Kidney glomerular epithelial cell (primary cell): ENCODE measurements at regions not wholly inside any gene's neighbourhood (a gene's known extent, or its start where the extent isn't known, plus 50 kb on each side); places are given as distances from the start of the nearest gene placed in this dataset.
"Not testable (repeated sequence)": the region's sequence is repeated elsewhere in the genome, so short reads cannot be mapped to it uniquely, and the experiment has no call there.

Source experiments
- DNase-seq: peaks from one replicate; lab custom pipeline; 2025; lab: John Stamatoyannopoulos, UW

DNA sequence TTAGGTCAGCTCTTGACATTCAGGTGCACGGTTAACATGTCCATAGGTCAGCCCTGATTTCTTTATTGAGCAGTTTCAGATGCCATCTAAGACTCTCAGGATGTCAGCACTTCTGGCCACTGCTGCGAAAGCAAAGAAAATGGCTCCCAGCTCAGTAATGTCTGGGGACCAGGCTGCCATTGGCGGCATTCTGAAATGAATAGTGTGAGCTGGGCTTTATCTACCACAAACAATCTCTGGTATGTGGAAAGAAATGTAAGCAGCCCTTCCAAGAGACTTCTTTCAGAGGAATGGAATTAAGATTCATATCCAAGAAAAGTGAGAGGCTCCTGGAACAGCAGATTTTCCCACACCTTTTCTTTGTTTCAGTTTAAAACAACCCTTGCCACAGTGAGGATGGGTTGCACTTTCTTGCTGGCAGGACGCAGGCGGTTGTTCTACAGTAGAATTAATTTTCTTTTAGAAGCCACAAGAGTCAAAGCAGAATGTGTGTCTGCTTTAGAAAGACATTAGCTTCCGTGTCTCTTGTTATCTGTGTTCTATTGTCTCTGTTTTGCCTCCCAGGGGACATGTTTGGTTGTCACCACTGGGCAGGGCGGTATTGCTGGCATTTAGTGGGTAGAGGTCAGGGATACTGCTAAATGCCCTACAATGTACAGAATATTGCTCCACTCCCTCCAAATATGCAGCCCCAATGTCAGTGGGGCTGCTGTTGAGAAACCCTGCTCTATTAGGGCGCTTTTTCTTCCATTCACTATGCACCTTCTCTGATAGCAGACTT is 149.9 kb upstream of the ANKH start:
- DNase-seq = no peak

DNA sequence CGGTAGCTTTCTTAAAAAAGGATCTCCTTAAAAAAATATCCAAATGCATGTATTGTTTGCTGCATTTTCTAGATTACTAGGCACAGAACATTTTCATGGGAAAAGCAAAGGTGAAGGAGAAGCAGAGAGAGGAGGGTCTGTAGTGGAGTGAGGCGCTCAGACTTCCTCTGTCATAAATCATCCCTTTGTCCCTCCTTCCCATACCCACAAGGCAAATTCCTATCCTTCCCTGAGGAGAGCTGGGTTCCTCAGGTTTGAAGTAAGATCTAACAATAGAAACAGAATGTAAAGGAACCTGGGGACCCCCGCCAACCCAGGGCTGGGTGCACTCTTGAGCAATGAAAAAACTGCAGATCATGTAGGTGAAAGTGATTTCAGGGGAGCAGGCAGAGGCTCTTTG is 149.2 kb upstream of the ANKH start:
- DNase-seq = no peak

DNA sequence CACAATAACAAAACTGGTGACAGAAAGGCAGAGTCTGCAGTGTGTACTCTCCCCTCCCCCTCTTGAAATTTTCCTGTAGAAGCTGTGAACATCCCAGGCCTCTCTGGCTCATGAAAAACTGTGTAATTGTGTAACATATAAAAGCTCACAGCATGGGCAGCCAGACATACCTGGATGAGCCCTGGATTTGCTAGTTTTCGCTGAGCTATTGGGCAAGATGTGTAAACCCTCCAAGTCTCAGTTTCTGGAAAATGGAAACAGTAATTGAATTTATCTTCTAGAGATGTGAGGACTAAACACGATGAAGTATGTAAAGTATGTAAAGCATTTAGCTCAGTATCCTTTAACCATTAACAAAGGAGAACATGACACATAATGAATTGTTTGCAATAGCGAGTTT is 143.2 kb upstream of the ANKH start:
- DNase-seq = peak; percentile 59

DNA sequence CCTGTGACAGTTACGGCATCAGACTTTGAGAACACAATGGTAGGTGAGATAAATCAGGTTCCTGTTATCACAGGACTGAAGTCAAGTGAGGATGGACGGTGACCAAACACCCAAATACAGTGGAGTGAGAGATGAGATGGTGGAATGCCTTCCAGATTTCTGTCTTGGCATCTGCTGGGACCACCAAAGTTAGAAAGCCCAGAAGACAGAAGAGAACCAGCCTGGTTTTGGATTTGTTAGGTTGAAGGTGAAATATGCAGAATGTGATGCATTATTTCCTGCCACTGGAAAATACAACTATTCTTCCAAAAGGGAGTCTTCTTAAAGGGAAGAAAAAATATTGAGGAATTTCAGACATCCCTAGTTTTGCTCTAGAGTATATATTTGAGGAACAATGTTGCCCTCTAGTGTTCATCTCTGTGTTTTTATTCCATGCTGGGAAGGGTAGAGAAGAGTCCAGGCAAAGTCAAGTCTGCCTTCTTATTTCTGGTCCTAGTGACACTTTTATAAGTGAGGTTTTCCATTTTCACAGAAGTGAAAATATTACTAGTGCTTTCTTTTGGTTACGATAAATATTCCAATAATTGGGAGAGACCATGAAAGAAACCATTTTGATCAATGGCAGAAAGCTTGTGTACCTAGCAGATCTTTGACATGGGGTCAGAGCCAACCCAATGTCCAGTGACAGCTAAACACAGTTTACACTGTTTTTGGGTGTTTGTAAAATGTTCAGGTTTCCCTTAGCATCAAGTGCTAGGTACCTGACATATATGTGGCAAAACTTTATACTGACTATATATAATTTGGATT is 142.3 kb upstream of the ANKH start:
- peak; percentile 84 for DNase-seq

DNA sequence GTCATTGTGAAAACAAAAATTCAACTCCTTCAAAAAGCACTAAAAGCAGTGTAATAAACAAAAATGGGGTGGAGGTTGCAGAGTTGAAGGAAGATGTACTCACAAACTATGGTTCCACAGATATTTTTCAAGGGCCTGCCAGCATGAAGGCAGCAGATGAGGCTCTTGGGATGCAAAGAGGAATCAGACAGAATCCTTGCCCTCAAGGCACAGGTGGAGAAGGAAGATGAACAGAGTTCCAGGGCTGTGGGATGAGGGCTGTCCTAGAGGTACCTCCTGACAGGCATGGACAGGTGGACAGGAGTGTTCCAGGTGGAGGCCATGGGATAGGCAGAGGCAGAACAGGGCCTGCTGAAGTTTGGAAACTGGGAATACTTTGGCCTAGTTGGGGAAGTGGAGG is 140.5 kb upstream of the ANKH start:
- no peak for DNase-seq

DNA sequence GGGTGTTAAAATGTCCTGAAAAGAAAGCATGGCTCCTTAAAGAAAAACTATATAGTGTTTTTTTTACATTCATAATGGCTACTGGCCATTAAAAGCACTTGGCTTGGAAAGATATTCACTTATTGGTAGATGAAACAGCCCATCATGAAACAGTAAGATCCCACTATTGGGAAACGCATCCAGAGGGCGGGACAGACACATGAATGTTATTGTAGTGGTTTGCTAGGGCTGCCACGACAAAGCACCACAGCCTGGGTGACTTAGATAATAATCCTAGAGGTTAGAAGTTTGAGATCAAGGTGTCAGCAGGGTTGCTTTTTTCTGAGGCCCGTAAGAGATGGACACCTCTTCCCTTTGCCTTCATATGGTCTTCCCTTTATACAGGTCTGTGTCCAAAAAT is 139.4 kb upstream of the ANKH start:
- DNase-seq = no peak

DNA sequence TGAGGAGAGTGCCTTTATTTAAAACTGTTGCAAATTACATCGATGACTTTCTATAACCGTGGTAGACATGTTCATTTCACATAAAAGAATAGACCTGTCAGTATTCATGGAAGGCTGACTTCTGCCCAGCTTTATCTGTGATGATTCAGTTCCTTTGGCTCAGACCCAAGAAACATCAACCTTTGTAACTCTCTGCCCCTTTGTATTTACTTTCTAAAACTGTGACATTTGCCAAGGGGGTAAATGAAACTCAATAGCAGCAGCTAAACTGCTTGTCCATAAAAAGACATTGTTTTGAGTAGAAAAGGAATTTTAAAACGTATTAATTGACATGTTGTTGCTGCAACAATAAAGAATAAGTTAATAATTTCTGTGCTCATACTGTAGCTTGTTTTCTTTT is 137.8 kb upstream of the ANKH start:
- peak; percentile 84 for DNase-seq

DNA sequence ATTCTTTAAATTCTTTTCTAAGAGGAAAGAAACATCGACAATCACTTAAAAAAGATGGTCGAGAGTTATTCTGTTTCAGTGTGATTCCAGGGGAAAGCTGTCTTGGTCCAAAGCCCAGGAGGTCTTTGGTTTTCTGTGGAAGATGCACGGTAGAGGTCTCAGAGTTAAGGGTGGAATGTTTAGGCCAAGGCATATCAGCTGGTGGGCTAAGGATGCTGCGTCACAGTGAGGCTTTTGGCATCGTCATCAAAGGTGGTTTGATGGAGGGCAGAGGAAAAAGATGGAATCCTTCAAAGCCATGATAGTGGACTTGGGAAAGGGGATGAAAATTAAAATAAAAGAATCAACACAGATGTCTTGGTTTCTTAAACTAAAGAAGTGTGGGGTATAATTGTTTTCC is 137.3 kb upstream of the ANKH start:
- no peak for DNase-seq

DNA sequence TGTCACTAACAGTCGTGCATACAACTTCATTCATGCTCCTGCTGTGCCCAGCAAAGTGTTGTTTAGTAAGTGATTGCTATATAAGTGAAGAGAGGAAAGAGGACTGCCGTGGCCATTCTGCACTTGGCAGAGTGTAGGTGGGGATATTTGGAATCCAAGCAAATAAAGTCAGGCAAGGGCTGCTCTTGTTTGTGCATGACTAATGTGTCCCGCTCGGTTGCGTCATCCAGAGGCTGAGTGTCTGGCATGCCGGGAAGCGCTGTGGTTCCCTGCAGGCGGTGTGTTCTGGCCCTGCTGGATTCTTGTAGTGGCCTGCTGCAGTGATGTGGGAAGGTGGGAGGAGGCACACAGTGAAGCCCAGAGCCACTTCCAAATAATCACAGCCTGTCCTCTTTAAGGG is 136.9 kb upstream of the ANKH start:
- DNase-seq = peak; percentile 77

DNA sequence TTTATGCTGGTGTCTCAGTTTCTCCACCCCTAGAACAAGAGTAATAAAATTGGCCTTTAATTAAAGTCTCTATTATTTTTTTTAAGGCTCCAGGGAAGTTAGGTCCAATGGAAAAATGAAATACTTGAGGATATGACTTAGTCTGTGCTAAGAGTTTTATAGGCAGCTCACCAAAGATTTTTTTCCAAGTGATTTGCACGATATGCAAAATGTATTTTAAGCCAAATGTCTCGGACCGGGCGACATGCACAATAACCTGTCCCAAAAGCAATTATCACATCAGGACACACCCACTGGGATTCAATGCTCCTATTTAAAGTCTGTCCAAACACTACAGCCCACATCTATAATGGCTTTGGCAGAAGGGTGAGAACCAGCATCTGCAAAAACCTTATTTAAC is 136.1 kb upstream of the ANKH start:
- DNase-seq = no peak

DNA sequence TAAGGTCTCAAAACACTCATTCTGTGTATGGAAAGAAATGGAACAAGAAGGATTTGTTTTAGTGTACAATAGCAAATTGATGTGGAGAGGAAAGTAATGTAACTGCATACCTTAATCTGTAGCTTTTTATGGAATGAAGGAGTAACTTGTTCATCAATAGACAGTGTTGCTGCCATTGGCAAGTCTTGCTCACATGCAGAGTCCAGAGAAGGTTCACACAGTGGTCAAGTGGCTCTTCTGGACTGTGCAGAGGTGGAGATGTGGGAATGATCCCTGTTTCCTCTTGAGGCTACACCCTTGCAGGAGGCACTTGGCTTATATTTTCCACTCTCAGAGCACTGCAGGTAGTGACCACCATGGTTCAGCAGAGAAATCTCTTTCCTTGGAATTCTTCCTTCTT is 132.9 kb upstream of the ANKH start:
- DNase-seq = no peak

DNA sequence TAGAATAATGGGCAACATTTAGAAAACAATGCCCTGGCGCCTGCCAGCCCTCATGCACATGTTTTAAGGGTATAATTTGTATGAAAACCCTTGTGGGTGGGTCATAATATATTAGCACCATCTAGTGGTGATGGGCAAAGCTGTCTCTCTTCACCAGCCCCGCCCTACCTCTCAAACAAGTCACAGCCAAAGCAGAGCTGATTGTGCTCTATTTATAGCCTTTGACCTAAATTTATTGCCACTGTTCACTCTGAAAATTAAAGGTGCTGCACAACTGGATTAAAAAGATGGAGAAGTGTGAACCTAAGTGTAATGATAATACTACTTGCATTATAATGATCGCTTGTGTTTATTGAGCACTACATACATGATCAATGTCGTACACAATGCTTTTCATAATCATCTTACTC is 131.9 kb upstream of the ANKH start:
- DNase-seq = peak; percentile 65

DNA sequence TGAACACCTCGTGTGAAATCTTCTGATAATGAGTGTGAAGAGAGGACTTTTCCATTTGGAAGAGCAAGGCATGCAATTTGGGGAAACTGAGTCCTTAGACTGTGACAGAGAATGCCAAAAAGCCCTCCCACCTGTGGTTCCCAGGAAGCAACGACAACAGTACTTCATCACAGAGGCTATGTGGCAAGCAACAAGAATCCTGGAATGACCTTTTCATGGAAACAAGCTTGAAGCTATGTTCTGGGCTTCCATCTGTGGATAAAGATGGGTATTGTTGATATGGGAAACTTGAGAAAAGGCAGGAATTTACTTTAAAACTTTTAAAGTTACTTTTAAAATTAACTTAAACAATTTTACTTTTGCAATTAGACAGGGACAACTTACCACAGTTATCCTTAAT is 131.2 kb upstream of the ANKH start:
- DNase-seq = no peak

DNA sequence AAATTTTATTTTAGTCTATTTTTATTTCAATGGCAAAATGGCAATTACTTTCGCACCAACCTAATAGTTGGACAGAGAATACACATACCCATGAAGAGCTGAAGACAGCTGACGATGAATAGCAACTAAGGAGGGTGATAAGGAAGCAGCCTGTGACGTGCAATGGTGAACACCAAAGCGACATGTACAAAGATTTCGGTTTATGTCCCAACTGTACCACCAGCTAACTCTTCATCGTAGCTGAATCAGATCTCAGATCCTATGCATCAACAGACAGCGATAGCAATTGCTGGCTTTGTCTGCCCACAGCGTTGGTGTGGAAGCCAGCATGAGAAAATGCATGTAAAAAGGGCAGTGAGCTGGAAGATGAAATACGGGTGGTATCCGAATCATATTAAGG is 130.6 kb upstream of the ANKH start:
- no peak for DNase-seq

DNA sequence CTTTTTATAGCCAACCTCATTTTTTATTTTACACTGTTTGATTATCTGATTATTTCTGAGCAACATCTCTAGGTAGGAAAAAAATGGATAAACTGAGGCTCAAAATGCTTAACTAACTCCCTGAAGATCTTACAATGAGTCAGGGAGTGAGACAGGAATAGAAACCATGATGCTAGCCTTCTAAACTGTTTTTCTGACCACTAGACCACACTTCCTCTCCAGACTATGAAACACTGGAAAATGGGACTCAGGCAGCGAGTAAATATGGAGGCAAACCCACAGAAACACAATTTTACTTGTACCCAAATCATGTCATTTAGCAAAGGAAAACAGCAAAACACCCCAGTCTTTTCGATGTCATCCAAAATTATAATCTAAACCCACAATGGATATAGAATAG is 129.9 kb upstream of the ANKH start:
- DNase-seq = no peak

DNA sequence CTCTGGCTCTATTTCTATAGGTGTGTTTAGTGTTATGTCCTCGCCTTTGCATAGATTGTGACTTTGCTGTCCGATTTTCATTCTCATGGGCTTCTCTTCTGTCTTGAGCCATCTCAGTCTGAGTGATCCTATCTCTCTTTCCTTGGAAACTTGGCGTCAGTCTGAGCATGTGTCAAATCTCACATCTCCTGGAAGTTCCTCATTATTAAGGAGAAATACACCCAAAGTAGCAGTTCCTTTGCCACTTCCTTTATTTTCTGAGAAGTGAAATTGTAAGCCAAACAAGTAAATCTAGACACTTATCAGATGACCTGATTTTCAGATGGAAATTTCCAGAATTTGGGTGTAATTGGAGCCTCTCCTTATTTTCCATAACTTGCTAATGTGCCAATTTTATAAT is 126.9 kb upstream of the ANKH start:
- DNase-seq = no peak

DNA sequence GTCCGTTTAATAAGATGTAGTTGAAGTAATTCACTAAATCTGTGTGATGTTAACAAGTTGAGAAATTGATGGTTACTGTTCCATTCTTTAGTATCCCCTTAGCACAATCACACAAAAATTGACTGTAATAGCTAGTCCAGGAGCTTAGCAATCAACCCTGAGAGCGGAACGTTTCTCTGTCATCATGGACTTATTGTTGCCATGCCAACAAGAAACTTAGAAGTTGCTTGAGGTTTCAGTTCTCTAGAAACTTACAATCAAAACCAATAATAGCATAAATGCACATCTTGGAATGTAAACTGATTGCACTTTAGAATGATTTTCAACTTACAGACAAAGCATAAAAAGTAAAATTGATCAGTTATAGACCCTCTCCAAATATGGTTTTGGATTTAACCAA is 125.4 kb upstream of the ANKH start:
- no peak for DNase-seq

DNA sequence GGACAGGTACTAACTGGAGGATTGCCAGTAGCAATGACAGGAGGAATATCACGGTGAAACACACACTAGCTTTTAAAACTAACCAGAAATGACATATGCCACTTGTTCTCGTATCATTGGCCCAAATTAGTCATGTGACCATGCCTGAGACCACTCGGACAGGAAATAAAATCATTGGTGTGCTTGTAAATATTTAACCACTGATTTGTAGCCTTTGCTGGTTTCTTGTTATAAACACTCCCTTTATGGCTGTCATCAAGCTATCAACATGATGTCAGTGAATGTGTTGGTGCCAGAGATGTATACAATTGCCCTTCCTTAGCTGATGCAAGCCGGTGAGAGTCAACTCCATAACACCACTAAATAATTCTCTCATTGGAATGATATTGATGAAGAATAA is 123.7 kb upstream of the ANKH start:
- DNase-seq = no peak

DNA sequence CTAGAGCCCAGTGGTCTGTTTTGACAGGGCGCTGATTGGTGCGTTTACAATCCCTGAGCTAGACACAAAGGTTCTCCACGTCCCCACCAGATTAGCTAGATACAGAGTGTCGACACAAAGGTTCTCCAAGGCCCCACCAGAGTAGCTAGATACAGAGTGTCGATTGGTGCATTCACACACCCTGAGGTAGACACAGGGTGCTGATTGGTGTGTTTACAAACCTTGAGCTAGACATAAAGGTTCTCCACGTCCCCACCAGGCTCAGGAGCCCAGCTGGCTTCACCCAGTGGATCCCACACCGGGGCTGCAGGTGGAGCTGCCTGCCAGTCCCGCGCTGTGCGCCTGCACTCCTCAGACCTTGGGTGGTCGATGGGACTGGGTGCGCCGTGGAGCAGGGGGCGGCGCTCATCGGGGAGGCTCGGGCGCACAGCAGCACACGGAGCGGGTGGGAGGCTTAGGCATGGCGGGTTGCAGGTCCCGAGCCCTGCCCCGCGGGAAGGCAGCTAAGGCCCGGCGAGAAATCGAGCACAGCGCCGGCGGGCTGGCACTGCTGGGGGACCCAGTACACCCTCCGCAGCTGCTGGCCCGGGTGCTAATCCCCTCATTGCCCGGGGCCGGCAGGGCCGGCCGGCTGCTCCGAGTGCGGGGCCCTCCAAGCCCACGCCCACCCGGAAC is 122.0 kb upstream of the ANKH start:
- not testable (repeated sequence) for DNase-seq

DNA sequence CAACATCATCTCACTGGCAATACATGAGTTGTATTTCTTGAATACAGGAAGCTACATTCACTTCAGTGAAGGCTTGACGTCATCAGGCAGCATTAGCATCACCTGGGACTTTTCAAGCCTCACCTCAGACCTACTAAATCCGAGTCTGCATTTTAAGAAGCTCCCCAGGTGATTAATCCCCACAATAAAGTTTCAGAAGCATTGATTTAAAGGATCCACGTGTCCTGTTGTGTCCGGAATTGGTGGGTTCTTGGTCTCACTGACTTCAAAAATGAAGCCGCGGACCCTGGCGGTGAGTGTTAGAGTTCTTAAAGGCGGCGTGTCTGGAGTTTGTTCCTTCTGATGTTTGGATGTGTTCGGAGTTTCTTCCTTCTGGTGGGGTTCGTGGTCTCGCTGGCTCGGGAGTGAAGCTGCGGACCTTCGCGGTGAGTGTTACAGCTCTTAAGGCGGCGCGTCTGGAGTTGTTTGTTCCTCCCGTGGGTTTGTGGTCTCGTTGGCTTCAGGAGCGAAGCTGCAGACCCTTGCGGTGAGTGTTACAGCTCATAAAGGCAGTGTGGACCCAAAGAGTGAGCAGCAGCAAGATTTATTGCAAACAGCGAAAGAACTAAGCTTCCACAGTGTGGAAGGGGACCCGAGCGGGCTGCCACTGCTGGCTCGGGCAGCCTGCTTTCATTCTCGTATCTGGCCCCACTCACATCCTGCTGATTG is 121.3 kb upstream of the ANKH start:
- not testable (repeated sequence) for DNase-seq

DNA sequence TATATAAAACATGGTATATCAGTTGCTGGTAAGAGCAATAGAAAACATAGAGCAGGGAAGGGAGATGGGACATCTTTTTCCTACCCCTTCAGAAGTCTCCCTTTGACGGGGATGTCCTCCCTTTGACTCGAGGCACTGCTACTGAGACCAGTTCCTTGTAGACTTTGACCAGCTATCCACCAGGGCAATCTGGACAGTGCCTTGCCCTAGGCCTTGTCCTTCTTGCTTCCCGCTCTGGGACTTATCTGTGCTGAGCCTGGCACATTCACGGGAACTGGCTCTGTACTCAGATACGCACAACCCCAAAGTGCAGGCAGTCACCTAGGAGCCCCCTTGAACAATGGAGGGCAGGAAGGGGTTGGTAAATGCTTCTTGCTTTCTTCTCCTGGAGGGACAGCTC is 116.6 kb upstream of the ANKH start:
- DNase-seq = no peak

DNA sequence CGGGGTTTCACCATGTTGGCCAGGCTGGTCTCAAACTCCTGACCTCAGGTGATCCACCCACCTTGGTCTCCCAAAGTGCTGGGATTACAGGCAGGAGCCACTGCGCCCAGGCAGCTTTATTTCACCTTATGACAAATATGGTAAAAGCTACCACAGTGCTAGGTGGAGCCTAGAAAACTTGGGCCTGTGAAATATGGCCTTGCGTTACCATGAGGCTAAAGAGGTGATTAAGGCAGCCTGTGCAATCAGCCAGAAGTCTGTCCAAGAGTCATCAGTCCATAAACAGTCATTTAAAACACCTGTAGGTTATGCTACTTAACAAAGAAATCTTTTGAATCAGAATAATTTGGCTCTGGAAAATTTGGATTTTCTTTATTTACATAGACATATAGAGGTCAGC is 114.8 kb upstream of the ANKH start:
- DNase-seq = no peak
